ENCODE measurements at regions not wholly inside any gene's neighbourhood (a gene's known extent, or its start where the extent isn't known, plus 50 kb on each side); places are given as distances from the start of the nearest gene placed in this dataset.

GRCh38 chr4:138014590-138015288, 227.4 kb downstream of the SLC7A11 start:
- ATAC-seq = no peak

DNA sequence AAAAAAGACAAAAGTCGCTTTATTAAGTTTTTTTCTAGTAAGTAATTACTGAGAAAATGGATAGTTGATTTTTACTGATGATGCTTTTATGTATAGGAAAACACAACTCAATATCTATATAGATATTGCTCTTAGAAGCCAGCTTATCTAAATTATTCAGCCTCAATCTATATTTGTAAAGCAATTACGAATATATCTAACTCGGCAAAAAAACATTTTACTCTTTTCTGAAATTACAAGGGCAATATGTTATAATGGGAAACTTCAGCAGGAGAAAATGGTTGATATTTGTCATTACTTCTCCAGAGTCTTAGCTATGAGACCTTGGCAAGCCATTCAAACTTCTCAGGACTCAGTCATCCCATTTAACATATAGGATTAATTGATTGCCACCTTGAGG, 228.5 kb downstream of the SLC7A11 start:
- ATAC-seq = no peak

DNA sequence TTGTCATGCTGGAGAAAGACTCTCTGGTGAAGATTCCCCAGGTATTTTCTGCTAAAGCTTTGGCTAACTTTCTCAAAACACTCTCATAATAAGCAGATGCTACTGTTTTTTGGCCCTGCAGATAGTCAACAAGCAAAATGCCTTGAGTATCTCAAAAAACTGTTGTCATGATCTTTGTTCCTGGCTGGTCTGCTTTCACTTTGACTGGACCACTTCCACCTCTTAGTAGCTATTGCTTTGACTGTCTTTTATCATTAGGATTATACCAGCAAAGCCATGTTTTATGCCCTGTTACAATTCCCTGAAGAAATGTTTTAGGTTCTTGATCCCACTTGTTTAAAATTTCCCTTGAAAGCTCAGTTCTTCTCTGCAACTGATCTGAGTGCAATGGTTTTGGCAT, 231.5 kb downstream of the SLC7A11 start:
- no peak for ATAC-seq

- ATAC-seq = no peak
Observed at GRCh38 chr4:138007572-138007971, 234.6 kb downstream of the SLC7A11 start.

- no peak for ATAC-seq
Observed at GRCh38 chr4:138005486-138005885, 236.7 kb downstream of the SLC7A11 start.

DNA sequence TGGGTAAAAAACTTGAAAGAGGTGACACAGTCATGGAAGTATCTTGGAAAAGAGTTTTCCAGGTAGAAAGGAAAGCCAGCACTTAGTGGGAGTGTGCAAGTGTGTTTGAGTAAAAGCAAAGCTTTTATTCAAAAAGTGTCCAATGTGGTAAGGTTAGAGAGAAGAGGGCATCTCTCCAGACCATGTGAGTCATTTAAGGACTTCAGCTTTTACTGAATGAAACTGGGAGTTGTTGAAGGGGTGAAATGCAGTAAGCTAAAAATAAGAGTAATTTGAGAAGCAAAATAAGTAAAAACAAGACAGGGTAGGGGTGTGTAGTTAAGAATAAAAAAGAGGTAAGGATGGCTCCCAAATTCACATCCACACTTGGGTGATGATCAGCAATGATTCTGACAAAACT, 238.9 kb downstream of the SLC7A11 start:
- ATAC-seq = no peak

DNA sequence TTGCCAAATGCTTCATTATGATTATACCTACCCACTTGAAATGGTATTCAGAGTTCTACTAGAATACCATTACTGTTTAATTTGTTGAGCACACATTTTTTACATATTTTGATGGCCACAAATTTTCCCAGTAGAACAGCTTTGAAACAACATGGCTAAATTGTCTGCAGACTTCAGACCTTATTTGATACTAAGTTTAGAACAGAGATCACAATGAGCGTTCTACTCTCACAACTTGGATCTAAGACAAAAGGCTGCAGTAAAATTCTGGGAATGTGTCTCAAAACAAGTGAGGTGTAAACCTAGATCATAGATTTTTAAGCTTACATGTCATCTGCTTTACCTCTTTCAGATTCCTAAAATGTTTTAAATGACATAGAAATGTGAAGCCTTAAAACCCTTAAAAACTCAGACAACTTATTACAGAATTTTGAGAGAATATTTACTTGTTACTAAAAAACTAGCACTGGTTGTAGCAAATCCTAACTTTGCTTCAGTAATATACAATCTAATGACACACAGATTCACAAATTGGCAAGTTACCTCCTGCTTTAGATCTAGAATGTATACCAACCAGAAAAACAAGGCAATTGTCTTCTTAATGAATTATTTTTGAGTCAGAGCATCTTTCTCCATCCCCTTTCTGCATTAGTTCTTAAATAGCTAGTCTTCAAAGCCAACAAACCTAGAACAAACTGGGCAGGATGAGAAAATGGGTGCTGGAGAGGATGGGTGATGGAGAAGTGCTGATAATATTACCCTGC, 243.3 kb downstream of the SLC7A11 start:
- peak; percentile 52 for ATAC-seq

GRCh38 chr4:137997496-137997895, 244.7 kb downstream of the SLC7A11 start:
- ATAC-seq = peak; percentile 91

- ATAC-seq = no peak
Observed at GRCh38 chr4:137994853-137995252, 247.3 kb downstream of the SLC7A11 start.

- ATAC-seq = peak; percentile 93
Observed at GRCh38 chr4:137993232-137993631, 248.9 kb downstream of the SLC7A11 start.

GRCh38 chr4:137981277-137981676, 260.9 kb downstream of the SLC7A11 start:
- no peak for ATAC-seq

GRCh38 chr4:137980641-137981040, 261.5 kb downstream of the SLC7A11 start:
- ATAC-seq = no peak

DNA sequence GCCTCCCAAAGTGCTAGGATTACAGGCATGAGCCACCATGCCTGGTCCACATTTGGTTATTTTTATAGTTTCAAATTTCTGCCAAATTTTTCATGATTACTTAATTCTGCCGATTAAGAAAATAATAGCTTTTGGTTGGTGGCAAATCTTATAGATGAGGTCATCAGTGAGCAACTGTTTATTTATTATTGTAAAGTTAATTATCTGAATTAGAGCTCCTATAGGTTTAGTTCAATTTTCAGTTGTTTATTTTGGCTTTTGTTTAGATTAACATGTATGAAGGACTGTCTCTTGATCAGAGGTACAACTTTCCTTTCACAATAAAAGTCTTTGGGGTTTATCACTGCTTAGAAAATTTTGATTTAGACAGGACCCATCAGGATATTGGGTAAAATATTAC, 262.2 kb downstream of the SLC7A11 start:
- ATAC-seq = no peak

DNA sequence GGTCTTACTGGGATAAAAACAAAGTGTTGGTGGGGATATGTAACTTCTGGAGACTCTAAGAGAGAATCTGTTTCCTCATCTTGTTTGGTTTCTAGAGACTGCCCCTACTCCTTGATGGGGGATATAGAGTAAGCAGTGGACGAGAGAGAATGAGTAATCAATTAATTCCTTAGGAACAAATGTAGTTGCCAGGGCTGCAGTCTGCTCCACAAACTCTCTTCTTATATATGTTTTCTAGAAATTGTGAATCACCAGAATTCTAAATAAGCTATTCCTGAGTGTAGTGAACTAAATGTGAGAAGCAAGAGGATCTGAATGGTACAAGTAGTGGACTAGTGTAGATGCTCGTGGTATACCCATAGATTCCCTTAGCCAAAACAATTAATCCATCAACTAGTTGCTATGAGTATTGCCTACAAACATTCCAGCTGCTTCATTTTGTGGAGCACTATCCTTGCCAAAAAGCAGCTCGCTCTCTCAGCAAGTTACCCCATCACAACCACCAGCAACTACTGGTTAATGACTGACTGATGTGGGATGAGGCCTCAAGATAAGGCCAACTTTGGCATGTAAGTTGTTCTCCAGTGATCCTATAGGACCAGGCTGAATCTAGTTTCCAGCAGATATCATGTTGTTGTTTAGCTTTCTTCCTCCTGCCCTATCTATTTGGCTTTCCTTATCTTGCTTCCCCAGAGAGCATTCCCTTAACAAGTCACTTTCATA, 273.0 kb downstream of the SLC7A11 start:
- no peak for ATAC-seq

DNA sequence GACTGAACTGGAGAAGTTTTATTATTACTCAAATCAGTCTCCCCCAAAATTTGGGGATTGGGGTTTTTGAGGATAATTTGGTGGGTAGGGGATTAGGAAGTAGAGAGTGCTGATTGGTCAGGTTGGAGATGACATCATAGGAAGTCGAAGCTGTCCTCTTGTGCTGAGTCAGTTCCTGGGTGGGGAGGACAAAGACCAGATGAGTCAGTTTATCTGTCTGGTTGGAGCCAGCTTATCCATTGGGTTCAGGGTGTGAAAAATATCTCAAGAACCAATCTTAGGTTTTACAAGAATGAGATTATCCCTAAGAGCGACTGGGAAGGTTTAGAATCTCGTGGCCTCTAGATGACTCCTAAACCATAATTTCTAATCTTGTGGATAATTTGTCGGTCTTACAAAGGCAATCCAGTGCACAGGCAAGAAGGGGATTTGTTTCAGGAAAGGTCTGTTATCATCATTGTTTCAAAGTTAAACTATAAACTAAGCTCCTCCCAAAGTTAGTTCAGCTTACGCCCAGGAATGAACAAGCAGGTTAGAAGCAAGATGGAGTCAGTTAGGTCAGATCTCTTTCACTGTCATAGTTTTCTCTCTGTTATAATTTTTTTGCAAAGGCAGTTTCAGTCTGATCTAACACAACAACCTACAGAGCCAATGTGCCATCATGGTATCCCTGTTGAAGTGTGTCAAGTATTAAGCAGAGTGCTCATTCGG, 274.5 kb downstream of the SLC7A11 start:
- no peak for ATAC-seq

- no peak for ATAC-seq
Observed at GRCh38 chr4:137966504-137966903, 275.6 kb downstream of the SLC7A11 start.

DNA sequence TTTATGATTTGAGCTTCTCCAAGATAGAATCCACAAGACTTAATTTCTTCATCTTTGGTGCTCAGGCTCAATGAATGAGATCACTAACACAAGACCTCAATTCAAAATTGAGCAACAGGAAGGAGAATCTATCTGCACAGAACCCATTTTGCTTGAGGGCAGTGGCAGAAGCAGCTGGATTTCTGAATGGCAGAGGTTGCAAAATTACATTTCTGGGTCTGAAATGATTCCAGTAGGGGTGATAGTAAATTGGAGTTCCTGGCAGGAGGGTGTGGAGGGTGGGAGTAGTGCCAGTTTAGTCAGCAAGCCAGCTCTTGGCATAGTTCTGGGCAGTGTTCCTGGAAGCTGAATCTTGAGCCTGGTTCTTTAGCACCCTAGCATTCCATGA, 281.1 kb downstream of the SLC7A11 start:
- ATAC-seq = peak; percentile 95

GRCh38 chr4:137960371-137961050, 281.6 kb downstream of the SLC7A11 start:
- peak; percentile 79 for ATAC-seq

DNA sequence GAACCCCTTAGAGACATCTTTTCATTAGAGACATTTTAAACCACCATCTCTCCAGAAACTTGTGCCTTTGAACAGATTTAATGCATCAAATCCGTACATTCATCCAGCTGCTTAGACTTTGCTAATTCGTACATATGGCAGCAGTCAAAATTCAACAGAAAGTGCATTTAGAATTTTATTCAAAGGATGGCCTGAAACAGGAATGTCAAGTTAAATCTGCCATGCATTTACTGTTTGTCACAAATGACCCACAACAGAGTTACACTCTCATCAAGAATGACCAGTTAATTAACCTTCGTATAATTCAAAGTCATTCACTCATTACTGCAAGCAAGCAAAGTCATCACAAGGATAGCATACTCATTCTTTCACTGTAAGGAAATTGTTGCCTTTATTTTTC, 284.3 kb downstream of the SLC7A11 start:
- ATAC-seq = no peak

DNA sequence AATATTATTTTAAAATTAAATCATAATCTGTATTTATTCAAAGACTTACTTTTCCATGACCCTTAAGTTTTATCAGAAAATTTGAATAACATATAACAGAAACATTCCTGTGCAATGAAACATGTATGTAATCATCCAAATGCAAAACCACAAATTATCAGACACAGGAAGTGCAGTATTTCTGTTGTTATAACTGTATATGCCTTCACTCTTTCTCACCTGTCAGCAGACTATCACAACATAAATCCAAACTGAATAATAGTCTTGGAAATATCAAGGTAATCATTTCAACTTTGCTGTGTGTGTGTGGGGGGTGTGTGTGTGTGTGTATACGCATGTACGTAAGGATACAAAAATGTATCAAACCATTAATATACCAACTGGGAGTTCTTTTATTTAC, 285.9 kb downstream of the SLC7A11 start:
- no peak for ATAC-seq

- no peak for ATAC-seq
Observed at GRCh38 chr4:137955595-137955994, 286.6 kb downstream of the SLC7A11 start.

DNA sequence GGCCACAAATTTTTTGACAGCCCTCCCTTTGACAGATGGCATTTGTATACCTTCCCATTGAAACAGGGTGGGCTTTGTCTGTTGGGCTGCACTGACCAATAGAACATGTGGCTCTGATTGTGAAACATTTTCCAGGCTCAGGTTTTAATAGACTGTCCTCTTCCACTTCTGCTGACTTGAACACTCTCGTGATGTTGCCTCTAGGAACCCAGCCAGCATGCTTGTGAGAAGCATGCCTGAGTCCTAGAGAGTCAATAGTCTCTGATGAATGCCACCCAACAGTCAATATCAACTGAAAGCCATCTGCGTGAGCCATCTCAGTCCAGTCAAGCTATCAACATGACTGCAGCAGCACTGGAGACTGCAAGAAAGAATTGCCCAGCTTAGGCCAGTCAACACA, 290.0 kb downstream of the SLC7A11 start:
- no peak for ATAC-seq
